ENCODE measurements at regions not wholly inside any gene's neighbourhood (a gene's known extent, or its start where the extent isn't known, plus 50 kb on each side); places are given as distances from the start of the nearest gene placed in this dataset.
"Not testable (repeated sequence)": the region's sequence is repeated elsewhere in the genome, so short reads cannot be mapped to it uniquely, and the experiment has no call there.

GRCh38 chr5:18745042-18745987 lies 1111.1 kb downstream of the TAF11L14 start:
- peak; percentile 37 for DNase-seq

GRCh38 chr5:18745988-18746615 lies 1111.8 kb downstream of the TAF11L14 start:
- peak; percentile 40 for DNase-seq

GRCh38 chr5:18749763-18750162 lies 1115.5 kb downstream of the TAF11L14 start:
- DNase-seq: peak; percentile 18

- DNase-seq: no peak
Observed at GRCh38 chr5:18752317-18752716, 1118.1 kb downstream of the TAF11L14 start.

- DNase-seq: no peak
Observed at GRCh38 chr5:18754201-18754600, 1119.9 kb downstream of the TAF11L14 start.

GRCh38 chr5:18761801-18762200 lies 1127.5 kb downstream of the TAF11L14 start:
- DNase-seq: no peak

GRCh38 chr5:18764161-18764560 lies 1129.9 kb downstream of the TAF11L14 start:
- DNase-seq: no peak

- DNase-seq: no peak
Observed at GRCh38 chr5:18765304-18765703, 1131.0 kb downstream of the TAF11L14 start.

- DNase-seq: no peak
Observed at GRCh38 chr5:18771097-18771610, 1136.9 kb downstream of the TAF11L14 start.

- DNase-seq: no peak
Observed at GRCh38 chr5:18772475-18772874, 1138.2 kb downstream of the TAF11L14 start.

GRCh38 chr5:18778225-18778624 lies 1144.0 kb downstream of the TAF11L14 start:
- DNase-seq: no peak

GRCh38 chr5:18789218-18789998 lies 1155.1 kb downstream of the TAF11L14 start:
- DNase-seq: no peak

GRCh38 chr5:18792145-18792544 lies 1157.9 kb downstream of the TAF11L14 start:
- DNase-seq: no peak

GRCh38 chr5:18797222-18797621 lies 1163.0 kb downstream of the TAF11L14 start:
- no peak for DNase-seq

GRCh38 chr5:18798058-18798457 lies 1163.8 kb downstream of the TAF11L14 start:
- DNase-seq: no peak

- DNase-seq: no peak
Observed at GRCh38 chr5:18799482-18800128, 1165.3 kb downstream of the TAF11L14 start.

- no peak for DNase-seq
Observed at GRCh38 chr5:18800293-18801025, 1166.2 kb downstream of the TAF11L14 start.

GRCh38 chr5:18801413-18801812 lies 1167.2 kb downstream of the TAF11L14 start:
- DNase-seq: not testable (repeated sequence)

- DNase-seq: no peak
Observed at GRCh38 chr5:18802336-18802735, 1168.1 kb downstream of the TAF11L14 start.

GRCh38 chr5:18805376-18805775 lies 1171.1 kb downstream of the TAF11L14 start:
- no peak for DNase-seq

GRCh38 chr5:18807256-18808149 lies 1173.2 kb downstream of the TAF11L14 start:
- DNase-seq: no peak

Data from stimulated activated CD4-positive, alpha-beta T cell treated with anti-CD3 and anti-CD28 coated beads, Interleukin-15, amount 100 ng/mL, for 24 hours (primary cell).